ENCODE measurements at regions not wholly inside any gene's neighbourhood (a gene's known extent, or its start where the extent isn't known, plus 50 kb on each side); places are given as distances from the start of the nearest gene placed in this dataset.

- DNase-seq = no peak
Observed at GRCh38 chr10:10110844-10111490, 906.7 kb upstream of the CELF2 start.

- no peak for DNase-seq
Observed at GRCh38 chr10:10118131-10118530, 899.5 kb upstream of the CELF2 start.

GRCh38 chr10:10120671-10121070 is 897.0 kb upstream of the CELF2 start:
- no peak for DNase-seq

GRCh38 chr10:10125676-10126075 is 892.0 kb upstream of the CELF2 start:
- no peak for DNase-seq

GRCh38 chr10:10126218-10126617 is 891.5 kb upstream of the CELF2 start:
- DNase-seq = no peak

GRCh38 chr10:10128387-10128786 is 889.3 kb upstream of the CELF2 start:
- no peak for DNase-seq

- DNase-seq = no peak
Observed at GRCh38 chr10:10130686-10131085, 887.0 kb upstream of the CELF2 start.

- DNase-seq = no peak
Observed at GRCh38 chr10:10132009-10132408, 885.7 kb upstream of the CELF2 start.

GRCh38 chr10:10133281-10133680 is 884.4 kb upstream of the CELF2 start:
- DNase-seq = no peak

GRCh38 chr10:10138685-10139084 is 879.0 kb upstream of the CELF2 start:
- DNase-seq = no peak

GRCh38 chr10:10141782-10142382 is 875.8 kb upstream of the CELF2 start:
- DNase-seq = no peak

GRCh38 chr10:10146604-10147003 is 871.1 kb upstream of the CELF2 start:
- DNase-seq = no peak

GRCh38 chr10:10149899-10150298 is 867.8 kb upstream of the CELF2 start:
- no peak for DNase-seq

GRCh38 chr10:10156917-10157600 is 860.6 kb upstream of the CELF2 start:
- no peak for DNase-seq

- DNase-seq = no peak
Observed at GRCh38 chr10:10160821-10161312, 856.8 kb upstream of the CELF2 start.

- no peak for DNase-seq
Observed at GRCh38 chr10:10164848-10165247, 852.8 kb upstream of the CELF2 start.

GRCh38 chr10:10165415-10165814 is 852.3 kb upstream of the CELF2 start:
- no peak for DNase-seq

GRCh38 chr10:10178476-10178875 is 839.2 kb upstream of the CELF2 start:
- DNase-seq = no peak

GRCh38 chr10:10193848-10194247 is 823.8 kb upstream of the CELF2 start:
- no peak for DNase-seq

- no peak for DNase-seq
Observed at GRCh38 chr10:10196701-10197100, 821.0 kb upstream of the CELF2 start.

GRCh38 chr10:10197423-10197822 is 820.2 kb upstream of the CELF2 start:
- DNase-seq = no peak

GRCh38 chr10:10198363-10198762 is 819.3 kb upstream of the CELF2 start:
- DNase-seq = no peak

- DNase-seq = no peak
Observed at GRCh38 chr10:10204415-10204814, 813.3 kb upstream of the CELF2 start.

GRCh38 chr10:10205906-10206305 is 811.8 kb upstream of the CELF2 start:
- DNase-seq = no peak
